HEK293T (cell line): ENCODE measurements at regions not wholly inside any gene's neighbourhood (a gene's known extent, or its start where the extent isn't known, plus 50 kb on each side); places are given as distances from the start of the nearest gene placed in this dataset.

Source experiments
- CTCF ChIA-PET: fragments of 350-600 bp; formaldehyde crosslinking; extraction: SDS; loops from one replicate; lab custom pipeline; 2021; ENCODE audit warnings: antibody characterized with exemption, inconsistent platforms; lab: Yijun Ruan, JAX
- POLR2A ChIA-PET: fragments of 350-600 bp; formaldehyde crosslinking; extraction: SDS; loops from one replicate; lab custom pipeline; 2020; ENCODE audit warnings: antibody characterized with exemption, inconsistent platforms; lab: Yijun Ruan, JAX
- DNase-seq: peaks from one replicate; pipeline ENCODE4 v3.0.0; 2012; ENCODE audit warnings: mixed read lengths; ENCODE audit errors: extremely low spot score
- ARNT ChIP-seq: fragments of 450-650 bp; IDR thresholded peaks from 2 replicates; pipeline ENCODE4 v1.6.1; 2017; ENCODE audit warnings: mild to moderate bottlenecking
- BHLHE40 ChIP-seq: fragments of 450-650 bp; IDR thresholded peaks from 2 replicates; pipeline ENCODE4 v1.6.1; 2016; ENCODE audit warnings: mild to moderate bottlenecking, moderate library complexity, borderline replicate concordance
- CTBP1 ChIP-seq: fragments of 450-650 bp; IDR thresholded peaks from 2 replicates; pipeline ENCODE4 v1.6.1; 2016; ENCODE audit warnings: borderline replicate concordance
- ELF4 ChIP-seq: fragments of 450-650 bp; IDR thresholded peaks from 2 replicates; pipeline ENCODE4 v1.6.1; 2017; ENCODE audit warnings: antibody characterized with exemption
- FOXA1 ChIP-seq: fragments of 450-650 bp; IDR thresholded peaks from 2 replicates; pipeline ENCODE4 v1.6.1; 2016; ENCODE audit warnings: mild to moderate bottlenecking
- FOXK2 ChIP-seq: fragments of 450-650 bp; IDR thresholded peaks from 2 replicates; pipeline ENCODE4 v1.6.1; 2016; ENCODE audit warnings: mild to moderate bottlenecking
- FOXM1 ChIP-seq: fragments of 450-650 bp; IDR thresholded peaks from 2 replicates; pipeline ENCODE4 v1.6.1; 2017; ENCODE audit warnings: mild to moderate bottlenecking, borderline replicate concordance
- HDGF ChIP-seq: fragments of 450-650 bp; IDR thresholded peaks from 2 replicates; pipeline ENCODE4 v1.6.1; 2017; ENCODE audit warnings: antibody characterized with exemption, borderline replicate concordance
- L3MBTL2 ChIP-seq: fragments of 450-650 bp; conservative IDR thresholded peaks from 2 replicates; pipeline ENCODE4 v1.6.1; 2016; ENCODE audit warnings: mild to moderate bottlenecking
- LEF1 ChIP-seq: fragments of 450-650 bp; IDR thresholded peaks from 2 replicates; pipeline ENCODE4 v1.6.1; 2017; ENCODE audit warnings: mild to moderate bottlenecking, borderline replicate concordance
- NFRKB ChIP-seq: fragments of 450-650 bp; IDR thresholded peaks from 2 replicates; pipeline ENCODE4 v1.6.1; 2016; ENCODE audit warnings: mild to moderate bottlenecking, moderate library complexity
- SP1 ChIP-seq: fragments of 450-650 bp; IDR thresholded peaks from 2 replicates; pipeline ENCODE4 v1.6.1; 2017
- SUZ12 ChIP-seq: fragments of 450-650 bp; IDR thresholded peaks from 2 replicates; pipeline ENCODE4 v1.6.1; 2016; ENCODE audit warnings: mild to moderate bottlenecking
- TARDBP ChIP-seq: fragments of 450-650 bp; IDR thresholded peaks from 2 replicates; pipeline ENCODE4 v1.6.1; 2016
- ZNF384 ChIP-seq: fragments of 450-650 bp; IDR thresholded peaks from 2 replicates; pipeline ENCODE4 v1.6.1; 2016
- TF ChIP-seq, protein P1 (sequence below): fragments of 450-650 bp; IDR thresholded peaks from 2 replicates; pipeline ENCODE4 v1.6.1; 2016

DNA sequence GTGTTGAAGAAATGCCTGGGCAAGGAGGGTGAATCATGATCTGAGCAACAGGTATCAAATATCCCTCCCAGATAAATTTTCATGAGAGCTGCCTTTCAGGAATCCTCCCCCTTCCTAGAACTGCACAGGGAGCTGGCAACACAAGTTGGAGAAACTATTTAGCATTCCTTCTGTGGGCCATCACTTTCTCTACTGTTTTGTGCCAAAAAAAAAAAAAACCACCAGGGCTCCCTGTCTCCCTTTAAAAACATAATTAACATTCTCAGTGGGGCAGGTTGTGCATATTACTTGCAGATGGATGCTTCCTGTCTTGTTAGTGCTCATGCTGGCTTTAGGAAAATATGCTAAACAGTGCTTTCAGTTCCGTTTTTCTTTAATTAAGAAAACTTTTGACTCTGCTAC is 234.9 kb upstream of the LMCD1 start:
- TF ChIP-seq SP1: no peak
- no peak for TF ChIP-seq FOXK2
- no peak for TF ChIP-seq CTBP1
- TF ChIP-seq, protein P1, sequence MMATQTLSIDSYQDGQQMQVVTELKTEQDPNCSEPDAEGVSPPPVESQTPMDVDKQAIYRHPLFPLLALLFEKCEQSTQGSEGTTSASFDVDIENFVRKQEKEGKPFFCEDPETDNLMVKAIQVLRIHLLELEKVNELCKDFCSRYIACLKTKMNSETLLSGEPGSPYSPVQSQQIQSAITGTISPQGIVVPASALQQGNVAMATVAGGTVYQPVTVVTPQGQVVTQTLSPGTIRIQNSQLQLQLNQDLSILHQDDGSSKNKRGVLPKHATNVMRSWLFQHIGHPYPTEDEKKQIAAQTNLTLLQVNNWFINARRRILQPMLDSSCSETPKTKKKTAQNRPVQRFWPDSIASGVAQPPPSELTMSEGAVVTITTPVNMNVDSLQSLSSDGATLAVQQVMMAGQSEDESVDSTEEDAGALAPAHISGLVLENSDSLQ: no peak
- no peak for TF ChIP-seq FOXM1
- TF ChIP-seq SUZ12: no peak
- no peak for TF ChIP-seq ARNT
- TF ChIP-seq HDGF: no peak
- TF ChIP-seq FOXA1: no peak
- no peak for TF ChIP-seq ELF4
- TF ChIP-seq LEF1: no peak
- no peak for TF ChIP-seq ZNF384
- ChIA-PET CTCF (no interaction called here), POLR2A (no interaction called here)
- DNase-seq: no peak

DNA sequence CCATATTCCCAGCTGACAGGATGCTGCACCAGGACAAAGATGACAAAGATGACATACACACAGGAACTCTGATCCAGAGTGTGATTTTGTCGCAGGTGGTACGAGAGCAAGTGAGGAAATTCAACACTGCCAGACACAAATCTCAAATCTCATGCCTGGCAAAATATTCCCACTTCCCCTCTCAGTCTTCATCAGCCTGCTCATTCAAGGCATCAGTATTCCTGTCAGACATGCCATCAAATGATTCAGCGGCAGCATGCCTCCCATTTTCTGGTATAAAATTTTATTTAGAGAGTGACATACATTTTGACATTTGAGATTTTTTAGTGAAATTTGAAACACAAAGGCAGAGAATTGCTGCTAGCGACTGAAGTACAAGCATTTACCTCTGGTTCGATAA is 228.1 kb upstream of the LMCD1 start:
- no peak for DNase-seq
- ChIA-PET POLR2A (no interaction called here), CTCF (interaction anchor here (1.5 kb wide), 1 partner anchor 34 kb away, joined by 3 read pairs; no protein-coding TSS in a partner anchor)
- TF ChIP-seq ARNT (no peak), FOXM1 (no peak), SUZ12 (no peak), TARDBP (no peak), FOXK2 (no peak), SP1 (no peak), ZNF384 (no peak), BHLHE40 (no peak), NFRKB (no peak)
- TF ChIP-seq, protein P1: no peak

DNA sequence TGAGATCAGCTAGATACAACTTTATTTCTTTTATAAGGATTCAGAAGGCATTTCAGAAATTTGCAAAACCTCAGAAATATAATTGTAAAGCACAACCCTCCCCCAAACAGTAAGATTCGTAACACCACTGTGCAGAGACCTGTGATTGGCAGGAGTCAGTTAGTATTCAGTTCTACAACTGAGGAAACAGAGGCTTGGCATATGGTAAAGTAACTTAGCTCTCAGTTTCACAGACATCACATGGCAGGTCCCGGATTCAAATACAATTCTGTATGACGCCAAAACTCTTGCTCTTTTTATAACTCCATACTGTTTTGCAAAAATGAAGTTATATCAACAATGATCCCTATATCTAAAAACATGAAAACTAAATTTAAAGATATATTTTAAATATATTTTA is 225.6 kb upstream of the LMCD1 start:
- CTCF ChIA-PET: no interaction called here
- no peak for DNase-seq
- POLR2A ChIA-PET: no interaction called here
- TF ChIP-seq ZNF384 (no peak), FOXA1 (no peak), LEF1 (no peak), NFRKB (no peak), FOXK2 (no peak), HDGF (no peak), L3MBTL2 (no peak)

DNA sequence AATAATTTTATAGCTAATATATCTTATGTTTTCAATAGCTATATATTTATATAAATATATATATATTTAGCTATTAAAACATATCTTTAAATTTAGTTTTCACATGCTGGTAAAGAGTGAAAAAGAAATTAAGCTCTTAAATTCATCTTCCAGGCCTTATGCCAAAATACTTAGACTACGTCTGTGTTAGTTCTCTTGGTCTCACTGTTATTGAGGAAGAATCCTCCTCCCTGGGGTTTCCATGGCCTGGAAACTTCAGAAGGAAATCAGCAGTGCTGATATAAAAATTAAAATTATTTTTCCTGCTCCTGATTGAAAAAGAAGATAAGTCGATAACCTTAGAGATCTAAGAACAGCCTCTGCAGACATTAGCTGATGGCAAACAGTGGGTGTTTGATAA is 225.1 kb upstream of the LMCD1 start:
- POLR2A ChIA-PET: no interaction called here
- TF ChIP-seq L3MBTL2: no peak
- CTCF ChIA-PET: no interaction called here
- DNase-seq: no peak

DNA sequence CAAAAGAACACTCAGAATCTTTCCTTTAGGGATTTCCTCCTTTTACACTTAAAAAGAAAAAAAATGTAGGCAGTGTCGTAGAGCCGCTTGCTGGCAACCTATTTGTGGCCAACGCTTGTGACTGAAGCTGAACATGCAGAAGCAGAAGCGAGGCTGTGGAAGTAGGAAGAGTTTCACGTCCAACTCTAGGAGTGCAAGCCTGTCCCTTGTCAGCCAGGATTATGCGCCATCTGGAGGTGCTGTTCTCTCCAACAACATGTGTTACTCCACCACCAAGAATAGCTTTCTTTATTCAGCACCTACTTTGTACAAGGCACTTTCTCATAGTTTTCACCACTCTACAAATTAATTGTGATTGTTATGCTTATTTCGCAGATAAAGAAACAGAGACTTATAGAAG is 223.2 kb upstream of the LMCD1 start:
- ChIA-PET POLR2A (no interaction called here), CTCF (no interaction called here)
- peak; percentile 11 for DNase-seq
- no peak for TF ChIP-seq LEF1
- TF ChIP-seq CTBP1: no peak
- no peak for TF ChIP-seq HDGF
- TF ChIP-seq FOXA1: no peak
- TF ChIP-seq, protein P1: no peak
- no peak for TF ChIP-seq ELF4
- TF ChIP-seq L3MBTL2: no peak
- TF ChIP-seq SUZ12: no peak
- TF ChIP-seq ZNF384: no peak
- no peak for TF ChIP-seq FOXK2
- TF ChIP-seq SP1: no peak
- TF ChIP-seq ARNT: no peak
- no peak for TF ChIP-seq BHLHE40
- TF ChIP-seq TARDBP: no peak
- TF ChIP-seq FOXM1: no peak
- no peak for TF ChIP-seq NFRKB

DNA sequence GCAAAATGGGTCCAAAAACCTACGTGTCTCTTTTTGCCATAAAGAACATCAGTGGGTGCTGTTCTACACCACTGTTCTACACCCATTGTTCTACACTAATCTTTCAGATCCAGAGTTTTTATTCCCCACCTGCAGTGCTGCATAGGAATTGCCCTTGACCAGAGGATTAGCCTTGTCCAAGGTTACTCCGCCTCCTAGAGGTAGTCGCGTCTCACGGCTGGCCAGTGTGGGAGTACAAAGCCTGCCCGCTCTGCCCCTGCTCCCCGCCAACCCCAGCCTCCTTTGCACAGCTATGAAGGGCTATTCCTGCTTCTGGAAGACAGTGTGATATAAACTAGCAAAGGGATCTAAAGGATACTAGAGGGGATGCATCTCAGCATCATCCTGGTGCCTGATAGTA is 222.1 kb upstream of the LMCD1 start:
- CTCF ChIA-PET: no interaction called here
- TF ChIP-seq, protein P1: no peak
- TF ChIP-seq ZNF384: no peak
- no peak for TF ChIP-seq LEF1
- TF ChIP-seq HDGF: no peak
- TF ChIP-seq BHLHE40: no peak
- no peak for TF ChIP-seq FOXM1
- no peak for TF ChIP-seq ARNT
- no peak for TF ChIP-seq CTBP1
- no peak for TF ChIP-seq TARDBP
- TF ChIP-seq FOXA1: no peak
- TF ChIP-seq FOXK2: no peak
- no peak for TF ChIP-seq L3MBTL2
- POLR2A ChIA-PET: no interaction called here
- DNase-seq: no peak
